Stimulated activated CD4-positive, alpha-beta T cell treated with anti-CD3 and anti-CD28 coated beads, Interleukin-4, amount 100 ng/mL, for 1 hour (primary cell): ENCODE measurements at regions not wholly inside any gene's neighbourhood (a gene's known extent, or its start where the extent isn't known, plus 50 kb on each side); places are given as distances from the start of the nearest gene placed in this dataset.

Experiments used
- DNase-seq: peaks from one replicate; pipeline ENCODE4 v3.0.0-alpha.2; 2020

GRCh38 chr22:27467711-27468110 lies 333.8 kb downstream of the MN1 start:
- DNase-seq = no peak

- no peak for DNase-seq
Observed at GRCh38 chr22:27468712-27469111, 332.8 kb downstream of the MN1 start.

GRCh38 chr22:27470169-27470772 lies 331.3 kb downstream of the MN1 start:
- DNase-seq = no peak

GRCh38 chr22:27472975-27473374 lies 328.6 kb downstream of the MN1 start:
- no peak for DNase-seq

GRCh38 chr22:27473533-27473932 lies 328.0 kb downstream of the MN1 start:
- no peak for DNase-seq

- no peak for DNase-seq
Observed at GRCh38 chr22:27474112-27474571, 327.4 kb downstream of the MN1 start.

GRCh38 chr22:27474711-27475547 lies 326.6 kb downstream of the MN1 start:
- no peak for DNase-seq

GRCh38 chr22:27475548-27475897 lies 326.0 kb downstream of the MN1 start:
- DNase-seq = no peak

- DNase-seq = no peak
Observed at GRCh38 chr22:27476318-27476717, 325.2 kb downstream of the MN1 start.

- DNase-seq = no peak
Observed at GRCh38 chr22:27476729-27477128, 324.8 kb downstream of the MN1 start.

GRCh38 chr22:27477171-27477570 lies 324.4 kb downstream of the MN1 start:
- DNase-seq = no peak

- DNase-seq = no peak
Observed at GRCh38 chr22:27480487-27480886, 321.1 kb downstream of the MN1 start.

- DNase-seq = no peak
Observed at GRCh38 chr22:27482402-27482801, 319.2 kb downstream of the MN1 start.

GRCh38 chr22:27483095-27483785 lies 318.3 kb downstream of the MN1 start:
- no peak for DNase-seq

- no peak for DNase-seq
Observed at GRCh38 chr22:27485842-27486241, 315.7 kb downstream of the MN1 start.

GRCh38 chr22:27487600-27488452 lies 313.7 kb downstream of the MN1 start:
- no peak for DNase-seq

GRCh38 chr22:27488456-27489177 lies 312.9 kb downstream of the MN1 start:
- no peak for DNase-seq

GRCh38 chr22:27489178-27489675 lies 312.3 kb downstream of the MN1 start:
- DNase-seq = no peak

- no peak for DNase-seq
Observed at GRCh38 chr22:27490080-27490479, 311.5 kb downstream of the MN1 start.

- no peak for DNase-seq
Observed at GRCh38 chr22:27491888-27492287, 309.7 kb downstream of the MN1 start.

GRCh38 chr22:27492566-27493201 lies 308.9 kb downstream of the MN1 start:
- no peak for DNase-seq

GRCh38 chr22:27493796-27494195 lies 307.8 kb downstream of the MN1 start:
- no peak for DNase-seq
